DOHH2 (cell line): ENCODE measurements at regions not wholly inside any gene's neighbourhood (a gene's known extent, or its start where the extent isn't known, plus 50 kb on each side); places are given as distances from the start of the nearest gene placed in this dataset.

Experiments
- H3F3A ChIP-seq: fragments of 200-600 bp; sonication (generic), shearing (Covaris generic); 2 replicates; pipeline ENCODE4 v1.6.0; 2016; ENCODE audit warnings: antibody characterized with exemption, mild to moderate bottlenecking; ENCODE audit not compliant: control insufficient read depth, insufficient read depth
- H3K27ac ChIP-seq: fragments of 200-600 bp; sonication (generic); 2 replicates; pipeline ENCODE4 v1.5.1; 2014; ENCODE audit warnings: low read depth, mild to moderate bottlenecking, low read length, moderate library complexity
- H3K27me3 ChIP-seq: fragments of 200-600 bp; sonication (generic); 2 replicates; pipeline ENCODE4 v1.6.1; 2014; ENCODE audit warnings: mild to moderate bottlenecking, low read length, mixed read lengths; ENCODE audit not compliant: control insufficient read depth
- H3K36me3 ChIP-seq: fragments of 200-600 bp; sonication (generic); 2 replicates; pipeline ENCODE4 v1.6.1; 2014; ENCODE audit warnings: mild to moderate bottlenecking, low read length, moderate library complexity, mixed read lengths; ENCODE audit not compliant: control insufficient read depth
- H3K4me1 ChIP-seq: fragments of 200-600 bp; sonication (generic); 2 replicates; pipeline ENCODE4 v1.6.1; 2014; ENCODE audit warnings: mild to moderate bottlenecking, low read length, mixed read lengths; ENCODE audit not compliant: control insufficient read depth
- H3K4me2 ChIP-seq: fragments of 200-600 bp; sonication (generic); 2 replicates; pipeline ENCODE4 v1.6.0; 2014; ENCODE audit warnings: mild to moderate bottlenecking, low read length, moderate library complexity
- H3K4me3 ChIP-seq: fragments of 200-600 bp; sonication (generic); 2 replicates; pipeline ENCODE4 v1.5.1; 2014; ENCODE audit warnings: mild to moderate bottlenecking, low read length, mixed read lengths
- H3K79me2 ChIP-seq: fragments of 200-600 bp; sonication (generic); 2 replicates; pipeline ENCODE4 v1.6.1; 2014; ENCODE audit warnings: mild to moderate bottlenecking, low read length, mixed read lengths; ENCODE audit not compliant: control insufficient read depth
- H3K9me2 ChIP-seq: fragments of 200-600 bp; sonication (generic); replicated peaks from 2 replicates; pipeline ENCODE4 v1.6.1; 2014; ENCODE audit warnings: mild to moderate bottlenecking, low read length, mixed read lengths; ENCODE audit not compliant: control insufficient read depth
- H3K9me3 ChIP-seq: fragments of 200-600 bp; sonication (generic); 2 replicates; pipeline ENCODE4 v1.6.1; 2014; ENCODE audit warnings: antibody characterized with exemption, low read length, mixed read lengths; ENCODE audit not compliant: control insufficient read depth, insufficient read depth
- H4K20me1 ChIP-seq: fragments of 200-600 bp; sonication (generic); 2 replicates; pipeline ENCODE4 v1.6.0; 2014; ENCODE audit warnings: low read depth, mild to moderate bottlenecking, antibody characterized with exemption, low read length, moderate library complexity; ENCODE audit not compliant: control insufficient read depth, insufficient read depth
- CTCF ChIP-seq: fragments of 200-600 bp; sonication (generic); IDR thresholded peaks from one replicate; pipeline ENCODE4 v1.5.1; 2014; ENCODE audit warnings: antibody characterized with exemption, mild to moderate bottlenecking, low read depth, low read length; ENCODE audit not compliant: poor library complexity, severe bottlenecking
- EZH2phosphoT487 ChIP-seq: fragments of 200-600 bp; sonication (generic); IDR thresholded peaks from 2 replicates; pipeline ENCODE4 v1.6.1; 2017; ENCODE audit warnings: borderline replicate concordance, mild to moderate bottlenecking, antibody characterized with exemption, low read length, moderate library complexity, mixed read lengths

- no peak for TF ChIP-seq CTCF
- no peak for TF ChIP-seq EZH2phosphoT487
- Histone ChIP-seq H3K4me3 (no peak overlapping the region), H3K27me3 (0 out of 2 replicates have a peak, but pooled peaks cover 2% of the 10 kb centered on the region), H4K20me1 (no peaks in the 10 kb centered on the region), H3K27ac (no peak overlapping the region), H3K4me2 (no peak overlapping the region), H3K4me1 (no peaks in the 10 kb centered on the region), H3K9me2 (no peaks in the 10 kb centered on the region), H3K9me3 (no peaks in the 10 kb centered on the region), H3K36me3 (no peaks in the 10 kb centered on the region), H3F3A (no peaks in the 10 kb centered on the region), H3K79me2 (no peaks in the 10 kb centered on the region)
Measured at GRCh38 chr10:60679388-60679990, 98.8 kb upstream of the CDK1 start.

DNA sequence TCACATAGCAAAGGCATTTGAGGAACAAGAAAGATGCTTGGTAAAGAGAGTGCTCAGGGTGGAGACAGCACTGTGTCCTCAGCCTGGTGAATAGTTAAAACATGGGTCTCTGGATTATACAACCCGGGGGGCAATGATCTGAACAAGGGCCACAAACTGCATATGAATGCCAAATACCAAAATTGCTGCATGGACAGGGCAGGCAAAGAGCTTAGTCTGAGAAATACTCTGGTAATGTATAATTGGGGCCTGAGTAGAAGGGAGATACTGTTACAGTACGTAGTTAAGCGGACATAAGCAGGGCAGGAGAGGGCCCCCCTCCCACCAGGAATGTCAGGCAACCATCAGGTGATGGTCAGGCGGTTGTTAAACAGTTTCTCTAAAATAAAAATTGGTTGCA, 99.3 kb upstream of the CDK1 start:
- Histone ChIP-seq H3K27me3 (0 out of 2 replicates have a peak, but pooled peaks cover 2% of the 10 kb centered on the region), H3K4me1 (no peaks in the 10 kb centered on the region), H3K79me2 (no peaks in the 10 kb centered on the region), H3K4me3 (no peak overlapping the region), H4K20me1 (no peaks in the 10 kb centered on the region), H3K36me3 (no peaks in the 10 kb centered on the region), H3K9me3 (no peaks in the 10 kb centered on the region), H3K4me2 (no peak overlapping the region), H3K9me2 (no peaks in the 10 kb centered on the region), H3F3A (no peaks in the 10 kb centered on the region), H3K27ac (no peak overlapping the region)
- no peak for TF ChIP-seq EZH2phosphoT487
- no peak for TF ChIP-seq CTCF

- Histone ChIP-seq H4K20me1 (no peaks in the 10 kb centered on the region), H3K9me3 (no peaks in the 10 kb centered on the region), H3K79me2 (no peaks in the 10 kb centered on the region), H3K36me3 (no peaks in the 10 kb centered on the region), H3K4me3 (no peak overlapping the region), H3K27ac (no peak overlapping the region), H3K4me2 (no peak overlapping the region), H3K4me1 (no peaks in the 10 kb centered on the region), H3F3A (no peaks in the 10 kb centered on the region), H3K27me3 (0 out of 2 replicates have a peak, but pooled peaks cover 4% of the 10 kb centered on the region), H3K9me2 (no peaks in the 10 kb centered on the region)
- TF ChIP-seq EZH2phosphoT487 = no peak
- no peak for TF ChIP-seq CTCF
Measured at GRCh38 chr10:60677531-60678129, 100.6 kb upstream of the CDK1 start.
